Dermis blood vessel endothelial cell (primary cell): ENCODE measurements at regions not wholly inside any gene's neighbourhood (a gene's known extent, or its start where the extent isn't known, plus 50 kb on each side); places are given as distances from the start of the nearest gene placed in this dataset.

Source experiments
- DNase-seq: peaks from one replicate; pipeline ENCODE4 v3.0.0; 2010

- no peak for DNase-seq
Measured at GRCh38 chr13:110773480-110773879, 60.0 kb downstream of the ING1 start.

GRCh38 chr13:110774051-110774450 lies 60.6 kb downstream of the ING1 start:
- DNase-seq, result no peak

- DNase-seq, result no peak
Measured at GRCh38 chr13:110774490-110774889, 61.0 kb downstream of the ING1 start.

GRCh38 chr13:110775576-110775975 lies 62.1 kb downstream of the ING1 start:
- no peak for DNase-seq

GRCh38 chr13:110777251-110777820 lies 63.8 kb downstream of the ING1 start:
- DNase-seq, result no peak

- DNase-seq, result no peak
Measured at GRCh38 chr13:110779022-110779421, 65.5 kb downstream of the ING1 start.

- DNase-seq, result no peak
Measured at GRCh38 chr13:110780422-110780821, 66.9 kb downstream of the ING1 start.

- DNase-seq, result no peak
Measured at GRCh38 chr13:110782185-110782584, 68.7 kb downstream of the ING1 start.

- DNase-seq, result no peak
Measured at GRCh38 chr13:110784704-110785103, 71.2 kb downstream of the ING1 start.

GRCh38 chr13:110788778-110789177 lies 75.3 kb downstream of the ING1 start:
- DNase-seq, result no peak

- no peak for DNase-seq
Measured at GRCh38 chr13:110789871-110790270, 76.4 kb downstream of the ING1 start.

- DNase-seq, result no peak
Measured at GRCh38 chr13:110790371-110790770, 76.9 kb downstream of the ING1 start.

- DNase-seq, result no peak
Measured at GRCh38 chr13:110794209-110794608, 80.7 kb downstream of the ING1 start.

- peak; percentile 37 for DNase-seq
Measured at GRCh38 chr13:110797230-110797877, 83.9 kb downstream of the ING1 start.

- no peak for DNase-seq
Measured at GRCh38 chr13:110798081-110798994, 84.8 kb downstream of the ING1 start.

- peak; percentile 26 for DNase-seq
Measured at GRCh38 chr13:110799246-110800236, 86.0 kb downstream of the ING1 start.

- DNase-seq, result no peak
Measured at GRCh38 chr13:110801044-110801443, 87.5 kb downstream of the ING1 start.

GRCh38 chr13:110802260-110802659 lies 88.8 kb downstream of the ING1 start:
- DNase-seq, result no peak

- no peak for DNase-seq
Measured at GRCh38 chr13:110806636-110807035, 93.1 kb downstream of the ING1 start.

GRCh38 chr13:110807546-110807945 lies 94.0 kb downstream of the ING1 start:
- no peak for DNase-seq

- DNase-seq, result no peak
Measured at GRCh38 chr13:110808138-110808537, 94.6 kb downstream of the ING1 start.

- no peak for DNase-seq
Measured at GRCh38 chr13:110809871-110810486, 96.5 kb downstream of the ING1 start.
